CD4-positive, alpha-beta T cell (primary cell): ENCODE measurements at regions not wholly inside any gene's neighbourhood (a gene's known extent, or its start where the extent isn't known, plus 50 kb on each side); places are given as distances from the start of the nearest gene placed in this dataset.

Source experiments
- ATAC-seq: fragments of 200-7000 bp; cut with Tn5 transposase; one replicate; pipeline ENCODE4 v1.10.0; 2022; ENCODE audit warnings: mild to moderate bottlenecking; ENCODE audit not compliant: poor library complexity
- CTCF ChIA-PET: fragments of 350-600 bp; sonication (Branson Sonifier 250); formaldehyde crosslinking; loops from one replicate; lab custom pipeline; 2021; ENCODE audit warnings: antibody characterized with exemption, inconsistent platforms; lab: Charles Lee
- POLR2A ChIA-PET: fragments of 350-600 bp; sonication (Branson Sonifier 250); formaldehyde crosslinking; loops from one replicate; lab custom pipeline; 2021; ENCODE audit warnings: antibody characterized with exemption, inconsistent platforms; lab: Charles Lee
- DNase-seq, 14 experiments: peaks; one replicate each; pipeline ENCODE4 v3.0.0-alpha.2; 2013 to 2020; ENCODE audit warnings: mixed read lengths in 2 of 14
- H3K27ac ChIP-seq, 2 donors: one replicate each; pipeline versions ENCODE4 v1.5.1 to v1.7.0; 2013; ENCODE audit warnings: low read length in 2 of 2, low read depth in 1 of 2, mild to moderate bottlenecking in 1 of 2
- H3K27me3 ChIP-seq, 2 experiments: 1 replicate in 1 of 2; 2 replicates in 1 of 2; pipeline versions ENCODE4 v1.6.1 to v1.7.0; 2013; ENCODE audit warnings: low read length in 2 of 2, control low read depth in 1 of 2, mild to moderate bottlenecking in 1 of 2, moderate library complexity in 1 of 2; ENCODE audit not compliant: insufficient read depth in 2 of 2, control insufficient read depth in 1 of 2
- H3K36me3 ChIP-seq: one replicate; pipeline ENCODE4 v1.6.1; 2013; ENCODE audit warnings: low read length, control low read depth; ENCODE audit not compliant: insufficient read depth
- H3K4me1 ChIP-seq: one replicate; pipeline ENCODE4 v1.6.1; 2013; ENCODE audit warnings: low read length, control low read depth; ENCODE audit not compliant: insufficient read depth
- H3K4me3 ChIP-seq: one replicate; pipeline ENCODE4 v1.5.1; 2013; ENCODE audit warnings: mild to moderate bottlenecking, low read length, moderate library complexity
- H3K9me3 ChIP-seq, 2 experiments: 1 replicate in 1 of 2; 2 replicates in 1 of 2; pipeline versions ENCODE4 v1.6.1 to v1.7.0; 2013; ENCODE audit warnings: low read length in 2 of 2, mild to moderate bottlenecking in 2 of 2, control low read depth in 1 of 2, moderate library complexity in 1 of 2; ENCODE audit not compliant: control insufficient read depth in 1 of 2, insufficient read depth in 1 of 2
- H3K27ac Mint-ChIP-seq: one replicate; pipeline ENCODE4 v1.8.0; 2020; ENCODE audit warnings: mixed read lengths
- H3K27me3 Mint-ChIP-seq: one replicate; pipeline ENCODE4 v1.8.0; 2021; ENCODE audit warnings: mixed read lengths
- H3K36me3 Mint-ChIP-seq: one replicate; pipeline ENCODE4 v1.8.0; 2021; ENCODE audit warnings: low read depth, mixed read lengths
- H3K4me1 Mint-ChIP-seq: one replicate; pipeline ENCODE4 v1.8.0; 2021; ENCODE audit warnings: low read depth, mixed read lengths
- H3K4me3 Mint-ChIP-seq: one replicate; pipeline ENCODE4 v1.8.0; 2020; ENCODE audit warnings: mild to moderate bottlenecking, mixed read lengths
- H3K9me3 Mint-ChIP-seq: one replicate; pipeline ENCODE4 v1.8.0; 2020; ENCODE audit warnings: mixed read lengths
- intact Hi-C, 2 experiments: fragments of 100-400 bp; cut with DNase I in 1 of 2; cut with micrococcal nuclease in 1 of 2; formaldehyde crosslinking; loops; one replicate each; pipeline versions ENCODE4 v1.15.1 to v1.9.0; 2023 to 2025; cut with DNase I, micrococcal nuclease
- TF ChIP-seq, protein P1 (sequence below): fragments of 200-600 bp; IDR thresholded peaks from one replicate; pipeline ENCODE4 v1.8.0; 2022; ENCODE audit warnings: antibody characterized with exemption, mild to moderate bottlenecking

DNA sequence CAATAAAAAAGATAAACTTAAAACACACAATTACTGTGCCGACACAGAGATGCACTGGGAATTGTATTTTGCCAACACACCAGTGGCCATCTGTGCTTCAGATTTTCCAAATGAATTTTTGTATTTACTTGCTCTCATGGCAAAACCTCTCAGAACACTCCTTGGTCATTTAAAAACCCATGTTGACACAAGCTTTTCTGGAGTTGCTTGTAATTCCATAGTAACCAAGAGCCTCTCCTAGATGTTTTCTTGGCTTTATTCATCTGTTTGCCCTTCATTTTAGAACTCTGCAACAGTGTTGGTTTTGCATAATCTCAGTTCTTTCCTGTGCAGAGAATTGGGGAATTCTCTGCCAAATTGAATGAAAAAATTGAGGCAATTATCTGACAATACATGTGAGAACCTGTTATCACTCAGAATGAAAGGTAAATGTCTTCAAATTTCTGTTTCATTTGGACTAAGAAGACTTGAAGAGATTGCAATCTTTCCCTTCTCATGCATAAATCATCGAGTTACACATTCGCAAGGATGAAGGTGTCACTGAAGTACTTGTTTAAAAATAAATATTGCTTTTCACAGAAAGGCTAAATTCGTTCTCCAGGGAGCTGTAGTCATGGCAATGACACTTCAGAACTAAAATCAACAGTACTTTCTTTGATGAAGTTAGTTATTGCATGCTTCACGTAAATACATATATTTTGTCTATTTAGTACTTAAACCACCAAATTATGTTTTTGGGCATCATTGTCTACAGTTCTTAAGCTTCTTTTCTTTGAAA, 301.8 kb upstream of the CTSO start:
- TF ChIP-seq, protein P1, sequence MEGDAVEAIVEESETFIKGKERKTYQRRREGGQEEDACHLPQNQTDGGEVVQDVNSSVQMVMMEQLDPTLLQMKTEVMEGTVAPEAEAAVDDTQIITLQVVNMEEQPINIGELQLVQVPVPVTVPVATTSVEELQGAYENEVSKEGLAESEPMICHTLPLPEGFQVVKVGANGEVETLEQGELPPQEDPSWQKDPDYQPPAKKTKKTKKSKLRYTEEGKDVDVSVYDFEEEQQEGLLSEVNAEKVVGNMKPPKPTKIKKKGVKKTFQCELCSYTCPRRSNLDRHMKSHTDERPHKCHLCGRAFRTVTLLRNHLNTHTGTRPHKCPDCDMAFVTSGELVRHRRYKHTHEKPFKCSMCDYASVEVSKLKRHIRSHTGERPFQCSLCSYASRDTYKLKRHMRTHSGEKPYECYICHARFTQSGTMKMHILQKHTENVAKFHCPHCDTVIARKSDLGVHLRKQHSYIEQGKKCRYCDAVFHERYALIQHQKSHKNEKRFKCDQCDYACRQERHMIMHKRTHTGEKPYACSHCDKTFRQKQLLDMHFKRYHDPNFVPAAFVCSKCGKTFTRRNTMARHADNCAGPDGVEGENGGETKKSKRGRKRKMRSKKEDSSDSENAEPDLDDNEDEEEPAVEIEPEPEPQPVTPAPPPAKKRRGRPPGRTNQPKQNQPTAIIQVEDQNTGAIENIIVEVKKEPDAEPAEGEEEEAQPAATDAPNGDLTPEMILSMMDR: no peak
- no peak overlapping the region for H3K27ac Mint-ChIP-seq
- Histone ChIP-seq H3K36me3 (no peaks in the 10 kb centered on the region), H3K4me1 (no peaks in the 10 kb centered on the region), H3K27me3 (no peaks in the 10 kb centered on the region), H3K27ac (no peak overlapping the region), H3K9me3 (no peaks in the 10 kb centered on the region), H3K4me3 (no peak overlapping the region)
- H3K36me3 Mint-ChIP-seq: no peaks in the 10 kb centered on the region
- intact Hi-C loops: no loop called here
- DNase-seq (no peak), ATAC-seq (no peak)
- H3K4me1 Mint-ChIP-seq: no peaks in the 10 kb centered on the region
- H3K27me3 Mint-ChIP-seq: no peaks in the 10 kb centered on the region
- peaks cover 4% of the 10 kb centered on the region for H3K9me3 Mint-ChIP-seq
- ChIA-PET CTCF (no interaction called here), POLR2A (no interaction called here)
- no peak overlapping the region for H3K4me3 Mint-ChIP-seq

DNA sequence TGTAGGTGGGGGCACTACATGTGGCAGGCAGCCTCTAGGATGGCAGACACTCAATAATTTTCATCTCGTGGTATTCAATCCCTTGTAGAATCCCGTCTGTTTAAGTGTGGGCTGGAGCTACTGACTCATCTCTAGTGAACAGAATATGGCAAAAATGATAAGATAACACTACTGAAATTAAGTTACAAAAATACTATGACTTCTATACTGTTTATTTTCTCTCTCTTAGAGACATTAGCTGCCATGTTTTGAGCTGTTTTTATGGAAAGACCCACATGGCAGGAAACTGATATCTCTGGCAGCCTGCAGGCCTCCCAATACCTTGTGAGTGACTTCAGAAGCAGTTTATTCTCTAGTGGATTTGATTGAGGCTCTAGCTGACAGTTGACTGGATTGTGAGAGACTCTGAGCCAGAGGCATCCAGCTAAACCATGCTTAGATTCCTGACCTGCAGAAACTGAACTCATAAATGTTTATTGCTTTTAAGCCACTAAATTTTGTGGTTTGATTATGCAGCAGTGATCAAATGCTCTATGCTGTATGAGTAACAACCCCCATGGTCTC, 298.8 kb upstream of the CTSO start:
- H3K4me1 Mint-ChIP-seq: no peaks in the 10 kb centered on the region
- POLR2A ChIA-PET: no interaction called here
- TF ChIP-seq, protein P1: no peak
- H3K4me3 Mint-ChIP-seq: no peak overlapping the region
- DNase-seq (no peak), ATAC-seq (no peak)
- H3K27ac ChIP-seq: no peak overlapping the region
- H3K4me1 ChIP-seq: no peaks in the 10 kb centered on the region
- CTCF ChIA-PET: no interaction called here
- H3K27ac Mint-ChIP-seq: no peak overlapping the region
- intact Hi-C loops: no loop called here
- H3K9me3 Mint-ChIP-seq: no peaks in the 10 kb centered on the region
- no peak overlapping the region for H3K4me3 ChIP-seq
- no peaks in the 10 kb centered on the region for H3K27me3 Mint-ChIP-seq
- H3K9me3 ChIP-seq: no peaks in the 10 kb centered on the region
- no peaks in the 10 kb centered on the region for H3K36me3 Mint-ChIP-seq
- no peaks in the 10 kb centered on the region for H3K36me3 ChIP-seq
- no peaks in the 10 kb centered on the region for H3K27me3 ChIP-seq

DNA sequence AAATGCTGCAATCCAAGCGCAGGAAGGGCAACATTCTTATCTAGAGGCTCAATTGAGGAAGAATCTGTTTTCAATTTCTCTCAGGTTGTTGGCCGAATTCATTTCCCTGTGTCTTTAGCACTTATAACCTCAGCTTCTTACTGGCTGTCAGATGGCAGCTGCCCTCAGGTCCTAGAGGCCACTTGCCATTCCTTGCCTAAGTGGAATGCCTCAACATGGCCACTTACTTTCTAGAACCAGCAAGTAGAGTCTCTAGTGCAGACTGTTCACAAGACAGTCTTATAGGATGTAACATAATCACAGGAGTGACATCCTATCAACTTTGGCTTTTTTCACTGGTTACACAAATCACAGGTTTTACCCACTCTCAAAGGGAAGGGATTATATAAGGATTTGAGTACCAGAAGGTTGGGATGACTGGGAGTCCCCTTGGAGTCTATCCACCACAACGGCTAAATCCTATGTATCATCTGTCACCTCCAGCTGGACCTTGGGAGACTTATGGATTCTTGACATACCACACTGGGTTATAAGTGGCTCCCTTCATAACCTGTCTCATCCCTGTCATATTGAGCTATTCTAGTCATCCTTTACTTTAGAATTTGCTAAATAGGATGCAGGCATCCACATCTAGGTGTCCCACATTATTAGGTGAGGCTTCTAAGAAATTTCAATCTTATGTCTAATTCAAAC, 297.9 kb upstream of the CTSO start:
- ChIA-PET POLR2A (no interaction called here), CTCF (no interaction called here)
- no peak for ATAC-seq

More for the DNA sequence above, 297.9 kb upstream of the CTSO start:
- H3K27ac ChIP-seq: no peak overlapping the region
- no peaks in the 10 kb centered on the region for H3K36me3 ChIP-seq
- no peak overlapping the region for H3K4me3 ChIP-seq
- H3K27me3 ChIP-seq: no peaks in the 10 kb centered on the region
- TF ChIP-seq, protein P1: no peak
- H3K9me3 ChIP-seq: no peaks in the 10 kb centered on the region
- Mint-ChIP-seq H3K4me3 (no peak overlapping the region), H3K4me1 (no peaks in the 10 kb centered on the region), H3K9me3 (no peaks in the 10 kb centered on the region), H3K36me3 (no peaks in the 10 kb centered on the region), H3K27me3 (no peaks in the 10 kb centered on the region), H3K27ac (no peak overlapping the region)
- DNase-seq: no peak
- intact Hi-C loops: no loop called here
- no peaks in the 10 kb centered on the region for H3K4me1 ChIP-seq
